Osteoblast (primary cell): ENCODE measurements at regions not wholly inside any gene's neighbourhood (a gene's known extent, or its start where the extent isn't known, plus 50 kb on each side); places are given as distances from the start of the nearest gene placed in this dataset.

Experiments used
- DNase-seq: peaks from one replicate; pipeline ENCODE4 v3.0.0; 2011; ENCODE audit warnings: low spot score, mixed read lengths; ENCODE audit not compliant: insufficient read length; ENCODE audit errors: missing footprints
- H2AFZ ChIP-seq: 2 replicates; pipeline ENCODE4 v1.6.0; 2011; ENCODE audit warnings: mild to moderate bottlenecking, low read length
- H3K27ac ChIP-seq: 2 replicates; pipeline ENCODE4 v1.5.1; 2011; ENCODE audit warnings: mild to moderate bottlenecking, low read depth, low read length, moderate library complexity
- H3K27me3 ChIP-seq: 2 replicates; pipeline ENCODE4 v1.6.0; 2012; ENCODE audit warnings: mild to moderate bottlenecking, control low read depth, inconsistent platforms, low read length, moderate library complexity; ENCODE audit not compliant: insufficient read depth
- H3K36me3 ChIP-seq: 2 replicates; pipeline ENCODE4 v1.5.1; 2011; ENCODE audit warnings: mild to moderate bottlenecking, low read length, control low read depth, moderate library complexity; ENCODE audit not compliant: insufficient read depth
- H3K4me1 ChIP-seq: 2 replicates; pipeline ENCODE4 v1.5.1; 2011; ENCODE audit warnings: mild to moderate bottlenecking, low read length, control low read depth, moderate library complexity; ENCODE audit not compliant: insufficient read depth
- H3K4me2 ChIP-seq: 2 replicates; pipeline ENCODE4 v1.6.0; 2011; ENCODE audit warnings: mild to moderate bottlenecking, low read length; ENCODE audit not compliant: insufficient read depth
- H3K4me3 ChIP-seq: fragments of 200-600 bp; sonication (generic); 3 replicates; pipeline ENCODE4 v1.5.1; 2012; ENCODE audit warnings: mild to moderate bottlenecking, low read length, inconsistent platforms; ENCODE audit not compliant: insufficient read depth
- H3K79me2 ChIP-seq: 2 replicates; pipeline ENCODE4 v1.6.0; 2012; ENCODE audit warnings: mild to moderate bottlenecking, low read length, control low read depth, inconsistent platforms; ENCODE audit not compliant: insufficient read depth
- H3K9me3 ChIP-seq: 2 replicates; pipeline ENCODE4 v1.5.1; 2011; ENCODE audit warnings: low read depth, low read length, control low read depth
- H4K20me1 ChIP-seq: 2 replicates; pipeline ENCODE4 v1.6.0; 2012; ENCODE audit warnings: mild to moderate bottlenecking, low read length, control low read depth; ENCODE audit not compliant: insufficient read depth
- TF ChIP-seq, protein P1 (sequence below): IDR thresholded peaks from 2 replicates; pipeline ENCODE4 v1.5.1; 2011; ENCODE audit warnings: mild to moderate bottlenecking, low read depth, low read length, moderate library complexity; ENCODE audit errors: extremely low read depth

DNA sequence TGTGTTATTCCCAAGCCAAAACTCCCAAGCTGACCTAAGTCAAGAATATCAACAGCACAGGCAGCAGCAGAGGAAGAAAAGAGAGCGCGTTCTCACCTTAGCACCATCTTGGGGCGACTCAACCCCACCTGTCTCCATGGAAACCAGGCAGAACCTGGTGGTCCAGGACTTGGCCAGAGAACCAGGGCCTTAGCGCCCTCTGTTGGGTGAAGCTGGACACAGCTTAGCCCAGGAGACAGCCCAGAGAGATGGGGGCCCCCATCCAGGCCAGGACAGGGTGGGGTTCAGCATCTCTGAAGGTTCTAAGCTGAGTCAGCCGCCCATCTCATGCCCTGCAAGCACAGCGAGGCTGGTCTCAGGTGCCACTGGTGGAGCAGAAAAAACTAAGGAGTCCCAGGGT, 60.1 kb upstream of the TMEM132E start:
- Histone ChIP-seq H2AFZ (no peak overlapping the region), H3K4me1 (no peaks in the 10 kb centered on the region), H3K27me3 (no peaks in the 10 kb centered on the region), H3K9me3 (no peaks in the 10 kb centered on the region), H3K79me2 (no peaks in the 10 kb centered on the region), H3K27ac (no peak overlapping the region), H3K4me3 (no peak overlapping the region), H3K4me2 (no peak overlapping the region), H4K20me1 (no peaks in the 10 kb centered on the region), H3K36me3 (no peaks in the 10 kb centered on the region)
- DNase-seq: no peak
- TF ChIP-seq, protein P1, sequence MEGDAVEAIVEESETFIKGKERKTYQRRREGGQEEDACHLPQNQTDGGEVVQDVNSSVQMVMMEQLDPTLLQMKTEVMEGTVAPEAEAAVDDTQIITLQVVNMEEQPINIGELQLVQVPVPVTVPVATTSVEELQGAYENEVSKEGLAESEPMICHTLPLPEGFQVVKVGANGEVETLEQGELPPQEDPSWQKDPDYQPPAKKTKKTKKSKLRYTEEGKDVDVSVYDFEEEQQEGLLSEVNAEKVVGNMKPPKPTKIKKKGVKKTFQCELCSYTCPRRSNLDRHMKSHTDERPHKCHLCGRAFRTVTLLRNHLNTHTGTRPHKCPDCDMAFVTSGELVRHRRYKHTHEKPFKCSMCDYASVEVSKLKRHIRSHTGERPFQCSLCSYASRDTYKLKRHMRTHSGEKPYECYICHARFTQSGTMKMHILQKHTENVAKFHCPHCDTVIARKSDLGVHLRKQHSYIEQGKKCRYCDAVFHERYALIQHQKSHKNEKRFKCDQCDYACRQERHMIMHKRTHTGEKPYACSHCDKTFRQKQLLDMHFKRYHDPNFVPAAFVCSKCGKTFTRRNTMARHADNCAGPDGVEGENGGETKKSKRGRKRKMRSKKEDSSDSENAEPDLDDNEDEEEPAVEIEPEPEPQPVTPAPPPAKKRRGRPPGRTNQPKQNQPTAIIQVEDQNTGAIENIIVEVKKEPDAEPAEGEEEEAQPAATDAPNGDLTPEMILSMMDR: peak; percentile 37

DNA sequence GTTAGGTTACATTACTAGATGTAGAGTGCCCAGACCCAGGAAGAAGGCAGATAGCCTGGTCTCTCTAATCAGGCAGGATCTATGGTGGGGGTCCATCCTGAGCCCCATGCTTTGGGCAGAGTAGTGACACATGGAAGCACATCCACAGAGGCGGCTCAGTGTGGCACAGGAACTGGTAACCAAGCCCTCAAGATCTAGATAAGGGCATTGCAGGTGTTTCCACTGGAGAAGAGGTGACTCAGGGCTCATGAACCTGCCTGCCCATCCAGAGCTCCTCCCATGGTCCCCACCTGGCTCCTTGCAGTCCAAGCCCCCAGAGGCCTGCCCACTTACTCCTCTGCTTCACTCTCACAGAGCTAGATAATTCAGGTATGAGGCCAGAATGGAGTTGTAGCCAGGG, 62.0 kb upstream of the TMEM132E start:
- no peak overlapping the region for H3K4me2 ChIP-seq
- H3K79me2 ChIP-seq: no peaks in the 10 kb centered on the region
- H3K27ac ChIP-seq: no peak overlapping the region
- DNase-seq: no peak
- H3K36me3 ChIP-seq: no peaks in the 10 kb centered on the region
- H3K27me3 ChIP-seq: no peaks in the 10 kb centered on the region
- H3K9me3 ChIP-seq: no peaks in the 10 kb centered on the region
- TF ChIP-seq, protein P1: no peak
- no peak overlapping the region for H3K4me3 ChIP-seq
- no peaks in the 10 kb centered on the region for H3K4me1 ChIP-seq
- no peak overlapping the region for H2AFZ ChIP-seq
- H4K20me1 ChIP-seq: no peaks in the 10 kb centered on the region

DNA sequence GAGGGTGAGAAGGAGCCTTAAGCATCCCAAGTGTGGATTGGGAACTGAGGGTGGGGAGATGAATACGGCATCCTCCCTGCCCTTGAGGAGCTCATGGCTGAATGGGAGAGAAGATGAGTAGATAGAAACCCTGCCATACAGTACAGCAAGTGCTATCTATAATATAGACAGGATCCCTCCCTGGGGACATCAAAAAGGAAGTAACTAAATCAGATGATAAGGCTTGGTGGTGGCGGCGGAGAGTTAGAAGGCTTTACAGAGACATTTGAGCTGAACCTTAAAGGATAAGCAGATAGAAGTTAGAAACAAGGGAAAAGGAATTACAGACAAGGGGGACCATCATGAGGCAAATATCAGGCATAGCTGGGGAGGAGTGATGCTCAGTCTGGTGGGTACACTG, 67.5 kb upstream of the TMEM132E start:
- H3K4me1 ChIP-seq: no peaks in the 10 kb centered on the region
- TF ChIP-seq, protein P1: no peak
- H2AFZ ChIP-seq: no peak overlapping the region
- no peak overlapping the region for H3K4me3 ChIP-seq
- H3K9me3 ChIP-seq: no peaks in the 10 kb centered on the region
- H3K27ac ChIP-seq: no peak overlapping the region
- no peak for DNase-seq
- no peaks in the 10 kb centered on the region for H3K79me2 ChIP-seq
- H3K27me3 ChIP-seq: no peaks in the 10 kb centered on the region
- no peaks in the 10 kb centered on the region for H4K20me1 ChIP-seq
- no peaks in the 10 kb centered on the region for H3K36me3 ChIP-seq
- H3K4me2 ChIP-seq: no peak overlapping the region

DNA sequence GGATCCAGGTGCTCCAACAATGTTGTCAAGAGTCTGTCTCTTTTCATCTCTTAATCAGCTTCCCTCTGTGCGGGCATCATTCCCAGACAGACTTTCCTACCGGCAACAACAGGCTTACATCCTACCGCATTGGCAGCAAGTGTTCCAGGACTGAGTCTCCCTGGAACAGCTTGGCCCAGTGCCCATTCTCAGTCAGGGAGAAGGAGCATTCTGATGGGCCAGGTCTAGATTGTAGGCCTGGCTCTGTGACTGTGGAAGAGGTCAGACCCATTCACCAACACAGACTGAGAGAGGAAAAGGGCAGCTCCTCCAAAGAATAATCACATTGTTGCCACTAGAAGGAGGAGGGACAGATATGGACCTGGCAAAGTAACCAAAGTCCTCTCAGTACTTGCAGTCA, 68.1 kb upstream of the TMEM132E start:
- DNase-seq: no peak
- Histone ChIP-seq H3K4me3 (no peak overlapping the region), H4K20me1 (no peaks in the 10 kb centered on the region), H3K36me3 (no peaks in the 10 kb centered on the region), H3K4me2 (no peak overlapping the region), H3K79me2 (no peaks in the 10 kb centered on the region), H3K27ac (no peak overlapping the region), H3K9me3 (no peaks in the 10 kb centered on the region), H3K27me3 (no peaks in the 10 kb centered on the region), H2AFZ (no peak overlapping the region), H3K4me1 (no peaks in the 10 kb centered on the region)
- TF ChIP-seq, protein P1: no peak
